ENCODE measurements at regions not wholly inside any gene's neighbourhood (a gene's known extent, or its start where the extent isn't known, plus 50 kb on each side); places are given as distances from the start of the nearest gene placed in this dataset.

DNA sequence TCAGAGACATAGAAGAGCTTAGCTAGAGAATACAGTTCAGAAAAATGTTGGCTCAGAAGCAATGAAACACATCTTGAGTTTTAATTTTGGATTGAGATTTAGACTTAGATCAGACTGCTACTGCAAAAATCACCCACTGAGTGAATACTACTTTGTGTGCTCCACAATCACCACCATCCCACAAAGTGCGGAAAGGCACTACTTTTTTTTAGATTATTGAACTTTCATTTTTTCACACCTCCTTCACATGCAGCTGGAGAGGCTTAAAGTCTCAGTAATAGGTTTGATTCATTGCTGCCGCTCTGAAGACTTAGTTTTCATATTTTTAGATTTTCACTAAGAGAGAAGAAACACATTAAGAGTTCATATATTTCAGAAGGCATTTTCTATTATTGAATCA is 289.9 kb upstream of the PRR20A start:
- DNase-seq: no peak

- DNase-seq: no peak
These were observed 279.2 kb upstream of the PRR20A start for GRCh38 chr13:56861476-56861875.

GRCh38 chr13:56864451-56864850 is 276.3 kb upstream of the PRR20A start:
- DNase-seq: no peak

DNA sequence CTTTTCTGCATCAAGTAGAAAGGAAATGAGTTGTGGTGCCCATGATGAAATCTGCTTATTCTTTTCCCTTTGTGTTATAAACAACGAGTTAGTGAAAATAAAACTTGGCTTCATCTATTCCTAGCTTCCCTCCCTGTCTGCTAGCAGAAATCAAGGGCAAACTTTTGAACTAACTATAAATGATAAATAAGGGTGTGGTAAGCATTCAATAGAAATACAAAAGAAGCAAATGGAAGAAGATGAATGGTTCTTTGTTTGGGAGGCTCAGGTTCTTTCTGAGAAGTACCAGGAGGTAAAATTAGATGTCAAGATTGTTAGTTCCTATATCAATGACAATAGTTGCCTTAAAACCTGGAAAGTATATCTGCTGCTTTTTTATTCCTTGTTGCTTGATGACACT is 275.3 kb upstream of the PRR20A start:
- no peak for DNase-seq

GRCh38 chr13:56869671-56870070 is 271.0 kb upstream of the PRR20A start:
- DNase-seq: no peak

GRCh38 chr13:56886398-56886797 is 254.3 kb upstream of the PRR20A start:
- DNase-seq: no peak

- no peak for DNase-seq
These were observed 252.3 kb upstream of the PRR20A start for GRCh38 chr13:56888455-56888854.

GRCh38 chr13:56893843-56894242 is 246.9 kb upstream of the PRR20A start:
- no peak for DNase-seq

- no peak for DNase-seq
These were observed 240.0 kb upstream of the PRR20A start for GRCh38 chr13:56900549-56901279.

DNA sequence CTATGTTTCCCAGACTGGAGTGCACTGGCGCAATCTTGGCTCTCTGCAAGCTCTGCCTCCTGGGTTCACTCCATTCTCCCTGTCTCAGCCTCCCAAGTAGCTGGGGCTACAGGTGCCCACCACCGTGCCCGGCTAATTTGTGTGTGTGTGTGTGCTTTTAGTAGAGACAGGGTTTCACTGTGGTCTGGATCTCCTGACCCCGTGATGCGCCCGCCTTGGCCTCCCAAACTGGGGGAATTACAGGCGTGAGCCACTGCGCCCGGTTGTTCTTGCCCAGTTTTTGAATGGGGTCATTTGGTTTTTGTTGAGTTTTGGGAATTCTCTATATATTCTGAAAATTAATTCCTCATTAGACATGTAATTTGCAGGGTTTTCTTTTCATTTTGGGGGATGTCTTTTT is 238.4 kb upstream of the PRR20A start:
- no peak for DNase-seq

DNA sequence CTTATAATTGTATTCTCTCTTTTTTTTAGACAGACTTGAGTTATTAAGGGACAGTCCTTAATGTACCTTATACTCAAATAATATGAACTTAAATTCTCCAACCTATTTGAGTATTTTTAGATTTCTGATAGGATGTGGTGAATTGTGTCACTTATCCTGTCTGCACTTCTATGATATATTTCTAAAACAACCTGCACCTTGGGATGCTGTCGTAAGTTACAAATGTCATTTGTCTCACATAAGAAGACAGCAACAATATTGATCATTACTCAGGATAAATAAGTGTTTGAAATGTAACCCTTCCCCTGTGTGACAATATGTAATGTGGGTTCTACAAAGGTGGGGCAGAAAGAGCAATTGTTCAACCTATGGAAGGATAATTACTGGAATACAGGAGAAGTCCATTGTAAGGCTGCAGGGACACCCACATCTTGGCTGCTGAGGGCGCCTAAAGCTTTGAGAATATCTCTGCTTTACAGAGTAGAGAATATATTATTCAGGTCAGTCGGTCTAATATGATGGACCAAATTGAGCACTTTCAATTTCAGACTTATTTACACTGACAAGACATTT is 236.9 kb upstream of the PRR20A start:
- no peak for DNase-seq

- no peak for DNase-seq
These were observed 233.8 kb upstream of the PRR20A start for GRCh38 chr13:56906909-56907308.

DNA sequence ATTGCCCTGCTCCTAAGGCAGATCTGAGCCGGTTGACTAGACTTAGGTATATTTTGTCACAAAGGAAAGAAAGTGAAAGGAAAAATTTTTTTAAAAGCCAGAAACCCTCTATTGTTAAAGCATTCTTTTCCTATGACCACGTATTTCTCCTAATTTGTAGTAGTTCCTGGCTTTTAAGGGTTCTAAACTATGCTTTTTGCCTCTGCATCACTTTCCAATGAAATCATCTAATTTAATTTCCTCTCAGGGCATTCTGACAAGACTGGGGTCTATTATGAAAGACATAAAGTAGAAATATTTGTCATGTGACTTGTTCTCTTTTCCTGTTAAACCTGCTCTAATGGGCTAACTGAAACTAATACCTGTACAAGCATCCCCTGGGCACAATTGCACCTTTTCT is 233.0 kb upstream of the PRR20A start:
- DNase-seq: no peak

- DNase-seq: no peak
These were observed 230.7 kb upstream of the PRR20A start for GRCh38 chr13:56909896-56910600.

GRCh38 chr13:56917966-56918365 is 222.8 kb upstream of the PRR20A start:
- DNase-seq: no peak

DNA sequence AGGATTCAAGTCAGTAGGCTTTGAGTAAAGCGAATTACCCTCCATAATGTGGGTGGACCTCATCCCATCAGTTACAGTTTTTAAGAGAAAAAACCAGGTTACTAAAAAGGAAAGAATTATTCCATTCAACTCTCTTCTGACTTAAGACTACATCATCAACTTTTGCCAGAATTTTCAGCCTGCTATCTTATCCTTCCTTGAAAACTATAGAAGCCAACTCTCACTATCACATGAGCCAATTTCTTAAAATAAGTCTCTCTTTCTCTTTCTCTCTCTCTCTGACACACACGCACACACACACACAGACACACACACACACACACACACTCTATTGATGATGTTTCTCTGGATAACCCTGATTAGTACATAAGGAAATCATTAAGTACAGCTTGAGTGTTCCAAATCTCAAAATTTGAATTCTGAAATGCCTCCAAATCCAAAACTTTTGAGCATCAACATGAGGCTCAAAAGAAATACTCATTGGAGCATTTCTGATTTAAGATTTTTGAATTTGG is 217.0 kb upstream of the PRR20A start:
- DNase-seq: no peak

GRCh38 chr13:56924401-56924800 is 216.3 kb upstream of the PRR20A start:
- DNase-seq: no peak

- no peak for DNase-seq
These were observed 208.6 kb upstream of the PRR20A start for GRCh38 chr13:56932104-56932503.

DNA sequence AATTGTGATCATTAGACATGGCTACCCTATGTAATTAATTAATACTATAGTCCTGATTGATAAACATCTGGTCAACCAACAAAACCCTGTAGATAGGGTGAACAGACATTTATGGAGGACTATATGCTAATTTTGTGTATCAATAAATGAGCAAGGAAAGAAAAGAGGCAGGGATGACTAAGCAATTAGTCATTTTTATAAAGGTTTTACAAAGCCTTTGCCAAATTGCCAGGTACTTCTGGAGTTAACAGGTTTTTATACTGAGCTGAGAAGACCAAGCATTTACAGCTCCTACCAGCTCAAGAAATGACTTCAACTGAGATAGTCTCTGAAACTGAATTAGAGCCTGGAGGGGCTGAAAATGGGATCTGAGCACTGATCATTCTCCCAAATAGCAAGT is 186.8 kb upstream of the PRR20A start:
- DNase-seq: no peak

- DNase-seq: no peak
These were observed 165.1 kb upstream of the PRR20A start for GRCh38 chr13:56975647-56976046.

DNA sequence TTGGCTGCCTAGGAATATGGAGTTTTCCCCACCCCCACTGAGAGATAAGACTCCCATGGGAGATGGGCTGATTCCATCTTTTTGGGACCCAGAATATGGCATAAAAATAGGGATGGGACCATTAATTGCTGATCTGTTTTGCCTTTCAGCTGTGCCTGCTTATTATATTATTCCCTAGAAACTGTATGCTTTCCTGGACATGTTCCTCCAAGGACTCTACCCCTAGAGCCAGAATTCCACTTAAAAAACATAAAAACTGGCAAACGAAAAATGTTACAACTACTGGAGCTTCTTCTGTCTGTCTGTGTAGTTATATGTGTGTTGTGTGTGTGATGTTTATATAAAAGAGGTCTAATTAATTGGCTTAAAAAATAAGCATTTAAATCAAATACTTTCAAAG is 159.9 kb upstream of the PRR20A start:
- no peak for DNase-seq

GRCh38 chr13:56986121-56986520 is 154.6 kb upstream of the PRR20A start:
- DNase-seq: no peak

GRCh38 chr13:56988543-56988942 is 152.2 kb upstream of the PRR20A start:
- DNase-seq: no peak

- DNase-seq: no peak
These were observed 137.0 kb upstream of the PRR20A start for GRCh38 chr13:57003682-57004081.

Data from activated gamma-delta T cell (primary cell).